GM21367 (cell line): ENCODE measurements at regions not wholly inside any gene's neighbourhood (a gene's known extent, or its start where the extent isn't known, plus 50 kb on each side); places are given as distances from the start of the nearest gene placed in this dataset.

ENCODE experiments used
- ATAC-seq: cut with Tn5 transposase; IDR thresholded peaks from one replicate; pipeline ENCODE4 v1.9.1; 2021; ENCODE audit not compliant: unreplicated experiment

DNA sequence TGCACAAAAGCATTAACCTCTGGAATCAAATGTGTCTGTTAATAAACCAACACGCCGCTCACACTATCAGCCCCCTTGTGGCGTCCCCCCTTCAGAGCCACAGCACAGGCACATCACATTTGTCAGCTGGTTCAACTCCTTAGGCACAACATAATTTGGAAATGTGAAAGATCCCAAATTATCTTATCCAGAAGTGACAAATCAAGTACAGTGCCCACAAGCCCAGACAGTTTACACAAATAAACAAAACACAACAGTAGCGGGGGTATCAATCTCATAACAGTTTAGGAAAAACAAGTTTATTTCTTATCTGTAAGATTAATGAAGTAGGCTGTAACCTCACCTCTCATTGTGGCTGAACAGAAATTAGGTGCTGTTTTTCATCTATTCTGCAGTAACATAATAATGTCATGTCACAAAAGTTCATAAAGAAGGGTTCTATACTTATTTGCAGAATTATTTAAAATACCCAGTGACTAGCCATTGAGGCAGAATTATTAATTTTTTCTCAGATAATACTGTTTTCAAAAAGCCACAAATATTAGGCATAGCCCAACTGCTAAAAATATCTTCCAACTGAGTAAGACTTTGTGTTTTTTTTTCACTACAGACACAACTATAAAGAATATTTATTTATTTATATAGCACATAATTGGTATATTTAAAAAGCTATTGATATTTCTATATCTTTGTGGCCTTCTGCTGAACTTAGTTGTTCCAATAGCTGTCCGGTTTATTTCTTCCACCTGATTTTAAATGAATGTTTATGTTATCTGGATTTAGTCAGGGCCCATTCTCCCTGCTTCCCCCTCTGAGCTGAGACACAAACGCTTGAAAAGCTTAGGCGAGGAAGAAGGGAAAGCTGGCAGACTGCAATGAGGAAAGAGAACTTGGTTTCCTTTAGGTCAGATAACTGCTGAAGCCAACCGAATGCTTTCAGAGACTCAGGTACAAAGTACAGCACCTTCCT, 214.7 kb downstream of the QDPR start:
- no peak for ATAC-seq

DNA sequence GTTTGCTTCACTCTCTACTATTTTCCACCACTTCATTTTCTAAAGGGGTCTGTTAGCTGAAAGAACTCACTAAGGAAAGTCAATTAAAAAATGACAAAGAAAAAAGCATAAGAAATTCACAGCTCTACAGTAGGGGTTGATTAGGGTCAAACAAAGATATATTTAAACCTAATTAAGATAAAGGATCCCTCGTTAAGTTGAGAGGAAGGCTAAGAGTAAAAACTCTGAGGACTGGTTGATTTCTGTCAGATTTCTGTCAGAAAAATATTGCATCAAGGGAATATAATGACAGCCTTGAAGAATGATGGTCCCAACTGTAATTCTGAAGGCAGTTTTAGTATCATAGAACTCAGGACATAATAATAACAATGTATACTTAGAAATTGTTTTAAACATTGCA, 218.0 kb downstream of the QDPR start:
- ATAC-seq: no peak

- ATAC-seq: no peak
Measured at GRCh38 chr4:17288151-17288550, 223.7 kb downstream of the QDPR start.

DNA sequence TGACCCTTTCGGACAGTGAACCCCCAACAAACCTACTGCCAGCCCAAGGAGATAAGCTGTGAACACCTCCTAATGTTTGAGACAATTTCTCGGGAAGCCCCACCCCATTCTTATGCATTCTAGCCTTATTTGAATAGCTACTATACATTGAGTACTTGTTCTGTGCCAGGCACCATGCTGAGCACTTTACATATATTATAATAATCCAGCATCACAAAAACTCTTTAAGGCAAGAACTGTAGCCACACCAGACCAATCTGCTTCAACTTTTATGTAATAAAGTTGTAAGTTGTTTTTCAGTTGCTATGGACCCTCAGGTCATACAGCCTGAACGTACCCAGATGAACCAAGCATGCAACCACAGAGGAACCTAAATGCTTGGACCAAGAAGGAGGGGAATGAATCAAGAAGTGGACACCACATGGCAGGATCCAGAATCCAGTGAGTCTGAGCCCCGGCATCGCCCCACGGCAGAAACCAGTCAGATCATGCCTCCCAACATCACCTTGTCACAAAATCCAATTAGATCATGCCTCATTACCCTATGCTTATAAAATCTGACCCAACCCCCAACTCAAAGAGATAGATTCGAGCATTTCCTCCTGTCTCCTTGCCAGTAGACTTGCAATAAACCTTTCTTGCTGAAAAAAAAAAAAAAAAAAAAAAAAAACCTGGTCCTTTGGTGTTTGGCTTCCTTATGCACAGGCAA, 225.0 kb downstream of the QDPR start:
- no peak for ATAC-seq

DNA sequence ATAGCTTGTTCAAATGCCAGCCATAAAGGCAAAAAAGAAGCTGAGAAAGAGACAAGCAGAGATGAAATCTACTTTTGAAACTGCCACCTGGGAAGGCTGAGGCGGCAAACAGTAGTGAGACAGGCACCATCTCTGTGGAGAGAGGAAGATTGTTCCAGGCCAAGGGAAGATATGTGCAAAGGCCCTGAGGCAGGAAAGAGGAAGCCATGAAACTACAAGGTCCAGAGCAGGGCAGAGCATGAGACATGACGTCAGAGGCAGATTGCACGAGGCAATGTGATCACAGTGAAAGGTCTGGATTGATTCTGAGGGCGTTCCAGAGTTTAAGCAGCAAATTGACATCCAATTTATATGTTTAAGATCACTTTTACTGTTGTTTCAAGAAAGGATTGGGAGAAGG, 226.1 kb downstream of the QDPR start:
- ATAC-seq: no peak

GRCh38 chr4:17284323-17285175, 227.3 kb downstream of the QDPR start:
- ATAC-seq: no peak

DNA sequence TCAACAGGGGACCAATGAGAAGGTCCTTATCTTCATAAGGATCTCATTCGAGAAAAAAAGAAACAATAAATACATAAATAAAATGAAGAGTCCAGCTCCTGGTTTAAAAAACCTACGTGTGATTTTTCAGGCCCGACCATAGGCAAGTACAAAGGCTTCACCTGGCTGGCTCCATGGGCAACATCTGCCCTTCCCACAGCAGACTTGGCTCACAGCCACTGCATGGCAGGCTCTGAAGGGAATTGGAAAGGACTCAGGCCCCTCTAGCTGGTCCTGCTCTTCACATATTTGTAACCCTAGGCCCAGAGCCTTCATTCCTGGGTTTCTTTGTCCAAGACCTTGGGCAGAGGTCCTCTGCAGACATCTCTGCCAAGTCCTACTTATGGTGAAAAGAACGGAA, 228.1 kb downstream of the QDPR start:
- ATAC-seq: no peak

GRCh38 chr4:17283251-17283650, 228.6 kb downstream of the QDPR start:
- ATAC-seq: no peak

- ATAC-seq: no peak
Measured at GRCh38 chr4:17280261-17281018, 231.4 kb downstream of the QDPR start.

DNA sequence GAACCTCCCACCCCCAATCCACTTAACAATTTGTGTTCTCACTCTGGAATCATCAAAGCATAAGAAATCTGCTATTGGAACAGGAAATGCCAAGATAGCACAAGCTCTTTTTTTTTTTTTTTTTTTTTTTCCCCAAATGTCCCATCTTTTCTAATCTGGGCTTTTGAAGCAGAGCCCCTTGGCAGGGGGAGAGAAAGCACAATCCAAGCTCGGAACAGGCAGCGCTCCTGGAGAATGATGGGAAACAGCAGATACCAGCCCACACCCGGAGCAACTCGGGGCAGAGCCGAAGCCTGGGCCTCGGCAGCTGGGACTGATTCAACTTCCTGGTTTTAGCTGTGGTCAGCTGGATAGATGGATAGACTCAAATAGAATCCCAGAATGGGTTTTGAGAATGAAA, 235.1 kb downstream of the QDPR start:
- no peak for ATAC-seq

DNA sequence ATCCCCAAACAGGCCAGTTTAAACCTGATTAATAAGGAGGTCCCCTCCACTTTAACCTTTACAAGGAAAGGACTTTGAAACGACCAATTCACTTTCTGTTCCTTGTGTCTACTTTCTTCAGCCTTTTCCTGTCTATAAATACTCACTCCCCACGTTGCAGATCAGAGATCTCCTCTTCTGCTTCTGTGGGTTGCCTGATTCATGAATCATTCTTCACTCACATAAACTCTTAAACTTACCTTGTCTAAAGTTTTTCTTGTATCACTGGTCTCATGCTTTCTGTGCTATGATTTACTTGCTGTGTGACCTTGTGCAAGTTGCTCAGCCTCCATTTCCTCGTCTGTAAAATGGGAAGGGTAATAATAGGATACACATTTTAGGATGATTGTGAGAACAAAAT, 236.1 kb downstream of the QDPR start:
- ATAC-seq: no peak

GRCh38 chr4:17273047-17273446, 238.8 kb downstream of the QDPR start:
- no peak for ATAC-seq

DNA sequence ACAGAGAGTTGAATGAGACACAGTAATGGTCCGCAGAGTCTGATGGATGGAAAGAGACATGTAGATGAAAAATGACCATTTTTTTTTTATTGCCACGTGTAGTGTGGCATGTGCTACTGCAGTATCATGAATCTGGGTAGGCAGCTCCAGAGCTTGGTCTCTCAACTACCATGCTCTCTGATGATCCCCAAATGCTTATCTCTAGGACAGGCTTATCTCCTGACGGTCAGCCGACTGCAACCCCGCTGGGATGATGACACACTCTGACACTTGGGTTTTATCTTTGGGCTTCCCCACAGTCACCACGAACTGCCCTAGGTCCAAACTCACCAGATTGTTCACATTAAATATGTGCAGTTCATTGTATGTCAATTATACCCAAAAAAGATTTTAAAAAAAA, 239.7 kb downstream of the QDPR start:
- ATAC-seq: no peak

DNA sequence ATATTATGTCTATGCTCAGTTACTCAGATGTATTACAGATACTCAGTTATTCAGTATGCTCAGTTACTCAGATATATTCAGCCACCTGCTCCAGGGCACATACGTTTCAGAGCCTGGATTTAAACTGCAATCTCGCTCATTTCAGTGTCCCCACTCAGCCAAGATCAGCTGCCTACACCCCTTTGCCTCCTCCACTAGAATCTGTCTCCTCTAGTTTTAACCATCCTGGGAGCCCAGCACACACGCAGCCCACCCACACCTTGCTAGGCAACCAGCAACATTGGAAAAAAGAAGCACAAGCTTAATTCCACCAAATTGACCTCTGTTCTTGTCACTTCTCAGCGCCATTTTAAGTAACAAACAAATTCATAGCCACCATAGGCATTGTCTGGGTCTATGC, 246.2 kb downstream of the QDPR start:
- no peak for ATAC-seq

DNA sequence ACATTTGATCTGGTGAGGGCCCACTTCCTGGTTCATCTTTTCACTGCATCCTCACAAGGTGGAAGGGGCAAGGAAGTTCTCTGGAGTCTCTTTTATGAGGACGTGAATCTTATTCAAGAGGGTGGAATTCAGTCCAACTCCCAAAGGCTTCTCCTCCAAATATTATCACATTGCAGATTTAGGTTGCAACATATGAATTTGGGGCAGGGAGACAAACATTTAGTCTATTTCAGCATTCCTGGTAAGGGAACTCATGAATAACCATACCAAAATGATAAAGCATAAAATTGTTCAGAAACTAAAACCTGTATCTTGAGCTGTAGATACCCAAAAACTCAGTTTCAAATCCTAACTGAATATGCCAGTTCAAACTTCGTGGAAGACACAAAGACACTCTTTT, 246.8 kb downstream of the QDPR start:
- ATAC-seq: no peak

DNA sequence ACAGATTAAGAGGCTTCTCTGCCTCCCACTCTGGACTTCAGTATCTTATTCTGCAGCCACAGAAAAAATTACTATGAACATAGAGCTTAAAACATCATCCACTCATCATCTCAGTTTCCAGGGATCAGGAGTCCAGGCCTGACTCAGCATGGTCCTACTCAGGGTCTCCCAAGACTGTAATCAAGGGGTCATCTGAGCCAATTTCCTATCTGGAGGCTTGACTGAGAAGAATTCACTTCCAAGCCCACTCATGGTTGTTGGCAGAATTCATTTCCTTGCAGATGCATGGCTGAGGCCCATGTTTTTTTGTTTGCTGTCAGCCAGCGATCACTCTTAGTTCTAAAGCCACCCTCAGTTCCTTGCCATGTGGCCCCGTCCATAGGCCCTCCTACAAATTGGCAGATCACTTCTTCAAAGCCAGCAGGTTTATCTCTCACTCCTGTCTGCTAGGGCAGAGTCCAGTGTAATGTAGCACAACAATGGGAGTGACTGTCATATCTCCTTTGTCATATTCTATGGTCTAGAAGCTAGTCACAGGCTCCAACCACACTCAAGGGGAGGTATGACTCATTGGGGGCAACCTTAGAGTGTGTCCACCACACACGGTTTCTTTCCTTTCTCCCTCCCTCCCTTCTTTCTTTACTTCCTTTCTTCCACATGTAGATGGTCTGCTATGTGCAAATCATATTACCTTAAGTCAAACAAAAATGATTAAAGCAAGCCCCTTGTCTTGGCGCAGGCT, 251.6 kb downstream of the QDPR start:
- ATAC-seq: no peak

- no peak for ATAC-seq
Measured at GRCh38 chr4:17258106-17258505, 253.8 kb downstream of the QDPR start.

DNA sequence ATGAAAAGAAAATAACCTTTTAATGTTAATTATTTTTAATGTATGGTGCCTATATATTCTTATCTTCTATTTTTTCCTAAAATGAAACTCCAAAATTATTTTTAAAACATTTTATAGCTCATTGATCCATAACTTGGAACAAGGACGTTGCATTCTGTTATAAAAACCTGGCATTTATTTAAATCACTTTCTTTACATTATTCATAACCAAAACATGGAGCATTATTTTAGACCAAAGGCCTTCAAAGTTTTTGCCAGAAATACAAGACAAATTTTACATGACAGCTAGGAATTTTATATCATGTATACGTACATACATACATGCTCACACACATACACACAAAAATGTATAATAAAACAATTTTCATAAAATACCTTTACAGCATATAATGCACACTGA, 259.8 kb downstream of the QDPR start:
- no peak for ATAC-seq

DNA sequence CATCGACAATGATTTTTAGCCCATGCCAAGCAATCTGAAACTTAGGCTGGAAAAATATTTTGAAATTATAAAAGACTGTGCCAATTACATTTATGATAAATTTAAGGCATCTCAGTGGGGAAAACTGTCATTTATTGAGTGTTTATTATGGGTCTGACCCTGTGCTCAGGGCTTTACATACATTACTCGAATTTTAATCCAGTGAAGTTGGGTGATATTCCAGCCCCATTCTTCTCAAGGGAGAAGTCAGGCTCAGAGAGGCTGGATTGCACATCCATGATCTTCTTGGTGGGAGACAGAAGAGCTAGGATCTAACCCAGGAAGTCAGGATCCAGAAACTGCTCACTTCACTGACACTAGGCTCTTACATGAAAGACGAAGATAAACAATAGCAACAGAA, 260.8 kb downstream of the QDPR start:
- no peak for ATAC-seq

GRCh38 chr4:17250591-17250990, 261.3 kb downstream of the QDPR start:
- ATAC-seq: no peak
